Endothelial cell of umbilical vein (primary cell): ENCODE measurements at regions not wholly inside any gene's neighbourhood (a gene's known extent, or its start where the extent isn't known, plus 50 kb on each side); places are given as distances from the start of the nearest gene placed in this dataset.
"Not testable (repeated sequence)": the region's sequence is repeated elsewhere in the genome, so short reads cannot be mapped to it uniquely, and the experiment has no call there.

Experiments used
- BruUV-seq: library from RNA; stranded (reverse); fragments of 400-500 nt; replicated peaks from 2 replicates; lab custom pipeline; 2021; lab: Mats Ljungman, UMichigan
- CTCF ChIA-PET: fragments of 300-600, 350-600 bp; sonication (Branson Sonifier 250); formaldehyde crosslinking; loops from one replicate; lab custom pipeline; 2021; ENCODE audit warnings: antibody characterized with exemption, inconsistent platforms; lab: Charles Lee
- POLR2A ChIA-PET: fragments of 300-600, 350-600 bp; sonication (Branson Sonifier 250); formaldehyde crosslinking; loops from one replicate; lab custom pipeline; 2021; ENCODE audit warnings: antibody characterized with exemption, inconsistent platforms; lab: Charles Lee
- DNase-seq: peaks from one replicate; pipeline ENCODE4 v3.0.0-alpha.2; 2011; ENCODE audit warnings: low read depth, low spot score
- FAIRE-seq: peaks from 2 replicates; lab custom pipeline; 2011; peaks lifted over from hg19 to GRCh38; lab: Jason Lieb, UNC
- H2AFZ ChIP-seq: 2 replicates; pipeline ENCODE4 v1.6.0; 2012; ENCODE audit warnings: low read depth, low read length, control low read depth, inconsistent platforms
- H3K27ac ChIP-seq: 2 replicates; pipeline ENCODE4 v1.5.1; 2011; ENCODE audit warnings: low read depth, mild to moderate bottlenecking, control low read depth, low read length, moderate library complexity; ENCODE audit not compliant: insufficient read depth
- H3K27me3 ChIP-seq, 2 experiments: 2 replicates each; pipeline versions ENCODE4 v1.6.0 to v1.6.1; 2011; ENCODE audit warnings: low read length in 2 of 2, mixed read lengths in 1 of 2; ENCODE audit not compliant: control insufficient read depth in 2 of 2, insufficient read depth in 2 of 2
- H3K36me3 ChIP-seq, 2 experiments: 2 replicates in 1 of 2; 3 replicates in 1 of 2; pipeline ENCODE4 v1.5.1; 2011; ENCODE audit warnings: low read length in 2 of 2, mild to moderate bottlenecking in 1 of 2, moderate library complexity in 1 of 2; ENCODE audit not compliant: control insufficient read depth in 2 of 2, insufficient read depth in 2 of 2; ENCODE audit errors: extremely low read depth in 1 of 2
- H3K4me1 ChIP-seq: 3 replicates; pipeline ENCODE4 v1.5.1; 2011; ENCODE audit warnings: mild to moderate bottlenecking, low read length; ENCODE audit not compliant: control insufficient read depth, insufficient read depth; ENCODE audit errors: extremely low read depth
- H3K4me2 ChIP-seq: 2 replicates; pipeline ENCODE4 v1.6.1; 2011; ENCODE audit warnings: low read length, control low read depth, mixed read lengths; ENCODE audit not compliant: insufficient read depth
- H3K4me3 ChIP-seq, 3 experiments: fragments of 200-600 bp in 1 of 3; sonication (generic), shearing (Covaris generic) in 1 of 3; replicated peaks in 1 of 3; 2 replicates each; pipeline ENCODE4 v1.5.1; 2011 to 2016; ENCODE audit warnings: control low read depth in 3 of 3, low read length in 3 of 3, mild to moderate bottlenecking in 2 of 3, inconsistent platforms in 1 of 3, low read depth in 1 of 3, moderate library complexity in 1 of 3; ENCODE audit not compliant: insufficient read depth in 1 of 3
- H3K79me2 ChIP-seq: 2 replicates; pipeline ENCODE4 v1.6.0; 2012; ENCODE audit warnings: low read length, inconsistent platforms; ENCODE audit not compliant: control insufficient read depth, insufficient read depth
- H3K9ac ChIP-seq: replicated peaks from 2 replicates; pipeline ENCODE3; 2011; ENCODE audit warnings: low read length, control low read depth; ENCODE audit not compliant: insufficient read depth; ENCODE audit errors: extremely low read depth
- H3K9me1 ChIP-seq: replicated peaks from 3 replicates; pipeline ENCODE4 v1.6.0; 2011; ENCODE audit warnings: mild to moderate bottlenecking, low read length; ENCODE audit not compliant: control insufficient read depth, insufficient read depth; ENCODE audit errors: extremely low read depth
- H3K9me3 ChIP-seq: replicated peaks from 2 replicates; pipeline ENCODE4 v1.5.1; 2012; ENCODE audit warnings: low read length, inconsistent platforms; ENCODE audit not compliant: control insufficient read depth, insufficient read depth
- H4K20me1 ChIP-seq: replicated peaks from 2 replicates; pipeline ENCODE3; 2011; ENCODE audit warnings: mild to moderate bottlenecking, low read length; ENCODE audit not compliant: control insufficient read depth, insufficient read depth; ENCODE audit errors: extremely low read depth
- EZH2 ChIP-seq: IDR thresholded peaks from 2 replicates; pipeline ENCODE4 v1.6.1; 2012; ENCODE audit warnings: borderline replicate concordance, low read depth, mild to moderate bottlenecking, moderate library complexity, low read length, inconsistent platforms; ENCODE audit not compliant: severe bottlenecking
- FOS ChIP-seq: IDR thresholded peaks from 2 replicates; pipeline ENCODE4 v1.6.1; 2011; ENCODE audit warnings: mild to moderate bottlenecking, low read length, moderate library complexity, borderline replicate concordance; ENCODE audit not compliant: insufficient read depth
- GATA2 ChIP-seq: IDR thresholded peaks from 2 replicates; pipeline ENCODE4 v1.7.0; 2011; ENCODE audit warnings: low read depth, mild to moderate bottlenecking, moderate library complexity, mixed read lengths, low read length; ENCODE audit not compliant: insufficient read length, insufficient read depth
- JUN ChIP-seq: IDR thresholded peaks from 2 replicates; pipeline ENCODE4 v1.6.1; 2011; ENCODE audit warnings: borderline replicate concordance, low read depth; ENCODE audit not compliant: insufficient read length, insufficient read depth
- MYC ChIP-seq: IDR thresholded peaks from one replicate; pipeline ENCODE4 v1.6.1; 2011; ENCODE audit warnings: mild to moderate bottlenecking, low read depth, low read length
- POLR2A ChIP-seq: IDR thresholded peaks from 2 replicates; pipeline ENCODE4 v1.6.1; 2012; ENCODE audit warnings: low read depth, mild to moderate bottlenecking, control low read depth, low read length
- POLR2AphosphoS5 ChIP-seq: IDR thresholded peaks from 2 replicates; pipeline ENCODE4 v1.6.1; 2012; ENCODE audit warnings: low read depth, mild to moderate bottlenecking, control low read depth, low read length, moderate library complexity; ENCODE audit not compliant: insufficient read depth
- dilution Hi-C: fragments of 300-500 bp; cut with MboI; formaldehyde crosslinking; loops from one replicate; pipeline ENCODE4 v1.15.0; 2019; ENCODE audit warnings: low sequenced_read_pairs; ENCODE audit not compliant: extremely low pct_ligation_motif_present
- intact Hi-C: fragments of 100-400 bp; cut with micrococcal nuclease; formaldehyde crosslinking; loops from one replicate; pipeline ENCODE4 v1.10.0; 2022
- TF ChIP-seq, protein P1 (sequence below), 2 donors: IDR thresholded peaks; 1 replicate in 1 of 2; 2 replicates in 1 of 2; pipeline ENCODE4 v1.5.1; 2011; ENCODE audit warnings: low read length in 2 of 2, mild to moderate bottlenecking in 2 of 2, moderate library complexity in 2 of 2, control low read depth in 1 of 2, inconsistent platforms in 1 of 2, low read depth in 1 of 2; ENCODE audit not compliant: insufficient read depth in 1 of 2; ENCODE audit errors: extremely low read depth in 1 of 2
- TF ChIP-seq, protein P2 (sequence below): IDR thresholded peaks from 2 replicates; pipeline ENCODE4 v1.6.1; 2011; ENCODE audit not compliant: insufficient read depth, insufficient read length

DNA sequence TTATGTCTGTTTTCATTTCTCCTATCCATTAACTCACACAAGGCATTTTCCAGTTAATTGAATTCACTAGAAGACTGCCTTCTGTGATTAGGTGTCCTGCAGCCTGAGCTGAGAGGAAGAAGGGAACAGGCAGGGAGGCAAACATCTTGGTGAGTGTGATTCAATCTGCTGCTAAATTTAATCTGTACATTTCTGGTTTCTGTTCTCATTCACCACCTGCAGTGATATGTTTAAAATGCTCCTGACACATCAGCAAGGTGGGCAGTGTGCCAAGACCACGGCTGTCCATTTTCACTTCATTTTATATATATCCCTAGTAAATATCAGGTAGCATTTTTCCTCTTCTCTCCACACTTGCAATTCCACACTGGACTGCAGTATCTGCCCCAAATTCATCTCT, 416.5 kb downstream of the TMEM135 start:
- TF ChIP-seq GATA2: no peak
- TF ChIP-seq POLR2A: no peak
- Histone ChIP-seq H2AFZ (no peak overlapping the region), H3K4me2 (no peak overlapping the region), H3K79me2 (no peaks in the 10 kb centered on the region), H3K9me3 (no peaks in the 10 kb centered on the region), H3K4me1 (no peaks in the 10 kb centered on the region), H3K36me3 (no peaks in the 10 kb centered on the region), H3K9me1 (no peaks in the 10 kb centered on the region), H3K27ac (no peak overlapping the region), H4K20me1 (no peaks in the 10 kb centered on the region), H3K4me3 (no peak overlapping the region), H3K27me3 (no peaks in the 10 kb centered on the region), H3K9ac (no peak overlapping the region)
- dilution Hi-C loops (no loop called here), intact Hi-C loops (no loop called here)
- ChIA-PET CTCF (no interaction called here), POLR2A (no interaction called here)
- BruUV-seq: no TSS peak
- DNase-seq (no peak), FAIRE-seq (no peak)

DNA sequence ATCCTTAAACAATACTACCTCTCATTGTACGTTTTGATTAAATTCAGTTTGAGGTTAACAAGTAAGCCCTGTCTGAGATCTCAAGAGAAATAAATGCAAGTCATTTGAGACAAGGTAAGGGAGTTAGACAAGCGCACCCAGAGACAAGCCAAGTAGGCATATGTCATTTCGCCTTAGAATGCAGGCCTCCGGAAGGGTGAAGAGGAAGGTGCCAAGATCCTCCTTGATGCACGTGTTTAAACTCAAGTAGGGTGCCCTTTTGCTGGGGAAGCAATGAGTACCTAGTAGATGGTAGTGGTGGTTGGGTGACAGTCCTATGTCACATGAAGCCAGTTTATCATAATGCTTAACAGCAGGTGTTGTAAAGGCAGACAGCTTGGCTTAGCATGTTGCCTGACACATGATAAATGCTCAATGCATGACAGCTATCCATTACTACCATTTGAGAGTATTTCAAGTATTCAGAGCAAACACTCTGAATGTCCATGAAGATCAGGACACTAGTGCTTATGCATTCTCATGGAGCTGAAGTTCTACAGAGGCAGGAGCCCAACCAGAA, 415.9 kb downstream of the TMEM135 start:
- no peaks in the 10 kb centered on the region for H3K36me3 ChIP-seq
- no peak for DNase-seq
- no TSS peak for BruUV-seq
- no peak overlapping the region for H3K4me2 ChIP-seq
- dilution Hi-C loops: no loop called here
- no peaks in the 10 kb centered on the region for H3K4me1 ChIP-seq
- no peak overlapping the region for H2AFZ ChIP-seq
- H3K9ac ChIP-seq: no peak overlapping the region
- peaks cover 0 to 2% of the 10 kb centered on the region in 2 experiments for H3K27me3 ChIP-seq
- TF ChIP-seq, protein P1, sequence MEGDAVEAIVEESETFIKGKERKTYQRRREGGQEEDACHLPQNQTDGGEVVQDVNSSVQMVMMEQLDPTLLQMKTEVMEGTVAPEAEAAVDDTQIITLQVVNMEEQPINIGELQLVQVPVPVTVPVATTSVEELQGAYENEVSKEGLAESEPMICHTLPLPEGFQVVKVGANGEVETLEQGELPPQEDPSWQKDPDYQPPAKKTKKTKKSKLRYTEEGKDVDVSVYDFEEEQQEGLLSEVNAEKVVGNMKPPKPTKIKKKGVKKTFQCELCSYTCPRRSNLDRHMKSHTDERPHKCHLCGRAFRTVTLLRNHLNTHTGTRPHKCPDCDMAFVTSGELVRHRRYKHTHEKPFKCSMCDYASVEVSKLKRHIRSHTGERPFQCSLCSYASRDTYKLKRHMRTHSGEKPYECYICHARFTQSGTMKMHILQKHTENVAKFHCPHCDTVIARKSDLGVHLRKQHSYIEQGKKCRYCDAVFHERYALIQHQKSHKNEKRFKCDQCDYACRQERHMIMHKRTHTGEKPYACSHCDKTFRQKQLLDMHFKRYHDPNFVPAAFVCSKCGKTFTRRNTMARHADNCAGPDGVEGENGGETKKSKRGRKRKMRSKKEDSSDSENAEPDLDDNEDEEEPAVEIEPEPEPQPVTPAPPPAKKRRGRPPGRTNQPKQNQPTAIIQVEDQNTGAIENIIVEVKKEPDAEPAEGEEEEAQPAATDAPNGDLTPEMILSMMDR (IDR thresholded peaks at IDR 0.05; ENCODE audit: extremely low read depth in 1 of 2, insufficient read depth in 1 of 2, low read depth in 1 of 2, low read length in 2 of 2): no peak
- TF ChIP-seq POLR2AphosphoS5: no peak
- no peak for TF ChIP-seq EZH2
- TF ChIP-seq MYC: no peak
- TF ChIP-seq JUN: no peak
- no peak for TF ChIP-seq POLR2A
- TF ChIP-seq, protein P2, sequence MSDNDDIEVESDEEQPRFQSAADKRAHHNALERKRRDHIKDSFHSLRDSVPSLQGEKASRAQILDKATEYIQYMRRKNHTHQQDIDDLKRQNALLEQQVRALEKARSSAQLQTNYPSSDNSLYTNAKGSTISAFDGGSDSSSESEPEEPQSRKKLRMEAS: no peak
- TF ChIP-seq GATA2: no peak
- TF ChIP-seq FOS: no peak
- ChIA-PET CTCF (no interaction called here), POLR2A (no interaction called here)
- H4K20me1 ChIP-seq: no peaks in the 10 kb centered on the region
- H3K9me3 ChIP-seq: no peaks in the 10 kb centered on the region
- no peak overlapping the region for H3K27ac ChIP-seq
- no peaks in the 10 kb centered on the region for H3K79me2 ChIP-seq
- H3K9me1 ChIP-seq: no peaks in the 10 kb centered on the region
- intact Hi-C loops: no loop called here
- no peak overlapping the region for H3K4me3 ChIP-seq
- no peak for FAIRE-seq

DNA sequence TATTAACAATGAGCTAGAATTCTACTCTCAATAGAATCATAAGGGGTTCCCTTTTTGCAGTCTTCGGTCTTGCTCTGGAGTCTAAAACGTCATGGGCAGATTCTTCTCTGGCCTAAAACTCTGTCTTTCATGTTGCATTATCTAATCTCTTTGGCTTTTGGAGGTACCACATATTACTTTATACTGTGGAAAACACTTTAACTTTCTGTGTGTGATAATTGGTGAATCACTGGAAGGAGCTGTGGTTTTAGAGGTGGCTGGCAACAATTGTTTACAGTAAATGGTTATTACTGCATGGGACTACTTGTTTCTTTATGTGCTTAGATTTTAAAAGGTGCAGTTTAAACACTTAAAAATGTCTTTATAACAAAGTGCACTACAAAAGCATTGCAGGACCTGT, 414.3 kb downstream of the TMEM135 start:
- CTCF ChIA-PET: interaction anchor here (0.6 kb wide), 1 partner anchor 81 kb away, joined by 3 read pairs; no protein-coding TSS in a partner anchor
- H3K4me2 ChIP-seq, H3K9me3 ChIP-seq, H3K4me3 ChIP-seq, H3K9ac ChIP-seq, H3K36me3 ChIP-seq, DNase-seq, H3K27me3 ChIP-seq, H3K9me1 ChIP-seq, POLR2A ChIA-PET, H3K27ac ChIP-seq, H4K20me1 ChIP-seq, H2AFZ ChIP-seq, FAIRE-seq, dilution Hi-C loops, BruUV-seq, H3K4me1 ChIP-seq, intact Hi-C loops, H3K79me2 ChIP-seq: not testable (repeated sequence)
